HG03095 (cell line): ENCODE measurements at regions not wholly inside any gene's neighbourhood (a gene's known extent, or its start where the extent isn't known, plus 50 kb on each side); places are given as distances from the start of the nearest gene placed in this dataset.
A peak's percentile ranks its signal among the peaks of the same experiment; 100 is the strongest.
"Not testable (repeated sequence)": the region's sequence is repeated elsewhere in the genome, so short reads cannot be mapped to it uniquely, and the experiment has no call there.

Experiments used
- ATAC-seq: cut with Tn5 transposase; IDR thresholded peaks from one replicate; pipeline ENCODE4 v1.9.1; 2021; ENCODE audit warnings: moderate library complexity; ENCODE audit not compliant: unreplicated experiment

GRCh38 chr17:70984873-70985272 is 815.5 kb downstream of the KCNJ2 start:
- no peak for ATAC-seq

GRCh38 chr17:70987867-70988340 is 818.6 kb downstream of the KCNJ2 start:
- peak; percentile 50 for ATAC-seq

DNA sequence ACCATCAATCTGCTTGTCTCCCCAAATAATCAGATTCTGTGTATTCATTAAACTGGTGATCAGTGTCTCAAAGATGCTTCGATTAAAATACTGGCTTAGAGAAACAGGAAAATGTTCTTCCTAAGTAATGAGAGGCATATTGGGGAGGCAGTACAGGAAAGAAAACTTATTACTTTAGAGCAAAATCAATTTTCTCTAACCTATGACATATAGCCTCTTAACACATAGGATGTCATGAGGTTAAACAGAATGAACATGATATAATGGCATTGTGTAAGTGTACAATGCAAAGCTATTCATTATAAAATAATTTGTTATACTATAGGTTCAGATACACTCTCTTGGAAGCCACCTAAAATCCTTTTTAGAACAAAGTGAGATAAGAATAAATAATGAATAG is 819.3 kb downstream of the KCNJ2 start:
- no peak for ATAC-seq

DNA sequence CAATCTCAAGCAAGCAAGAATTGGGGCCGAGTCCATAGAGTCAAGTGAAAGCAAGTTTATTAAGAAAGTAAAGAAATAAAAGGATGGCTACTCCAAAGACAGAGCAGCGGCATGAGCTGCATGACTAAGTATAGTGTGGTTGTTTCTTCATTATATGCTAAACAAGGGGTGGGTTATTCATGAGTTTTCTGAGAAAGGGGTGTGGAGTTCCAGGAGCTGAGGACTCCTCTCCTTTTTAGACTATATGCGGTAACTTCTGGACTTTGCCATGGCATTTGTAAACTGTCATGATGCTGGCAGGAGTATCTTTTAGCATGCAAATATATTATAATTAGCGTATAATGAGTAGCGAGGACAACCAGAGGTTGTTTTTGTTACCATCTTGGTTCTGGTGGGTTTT is 819.9 kb downstream of the KCNJ2 start:
- ATAC-seq = no peak

DNA sequence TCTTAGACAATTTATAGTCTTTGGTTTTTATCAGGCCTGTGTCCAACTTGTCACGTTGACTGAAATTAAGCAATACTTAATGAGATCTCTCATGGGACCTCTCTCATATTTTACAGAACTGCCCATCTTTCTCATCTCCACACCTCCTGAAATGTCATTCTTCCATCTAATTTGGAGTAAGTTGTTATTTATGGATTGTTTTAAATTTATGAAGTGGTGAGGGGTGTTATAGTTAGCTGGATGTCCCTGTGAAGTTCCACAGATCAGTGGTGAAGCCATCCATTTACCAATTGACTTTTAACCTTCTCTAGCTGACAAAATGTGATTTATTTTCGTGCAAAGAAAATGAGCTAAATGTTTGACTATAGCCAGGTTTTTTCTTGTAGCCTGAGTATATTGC is 824.9 kb downstream of the KCNJ2 start:
- no peak for ATAC-seq

DNA sequence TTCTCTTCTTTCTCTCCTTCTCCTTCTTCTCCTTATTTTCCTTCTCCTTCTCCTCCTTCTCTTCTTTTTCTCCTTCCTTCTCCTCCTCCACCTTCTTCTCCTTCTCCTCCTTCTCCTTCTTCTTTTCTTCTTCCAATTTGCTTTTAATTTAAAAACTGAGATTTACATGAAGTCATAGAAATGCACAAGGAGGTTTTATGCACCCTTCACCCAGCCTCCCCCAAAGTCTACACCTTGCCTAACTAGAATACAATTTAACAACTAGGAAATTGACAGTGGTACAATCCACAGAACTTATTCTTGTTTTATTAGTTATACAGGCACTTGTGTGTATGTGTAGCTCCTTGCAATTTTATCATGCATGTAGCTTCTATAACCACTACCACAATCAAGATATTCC is 826.7 kb downstream of the KCNJ2 start:
- no peak for ATAC-seq

GRCh38 chr17:71003736-71004135 is 834.4 kb downstream of the KCNJ2 start:
- ATAC-seq = no peak

- ATAC-seq = no peak
Measured at GRCh38 chr17:71004413-71004812, 835.1 kb downstream of the KCNJ2 start.

GRCh38 chr17:71011391-71011790 is 842.1 kb downstream of the KCNJ2 start:
- no peak for ATAC-seq

- ATAC-seq = no peak
Measured at GRCh38 chr17:71019699-71020098, 850.4 kb downstream of the KCNJ2 start.

DNA sequence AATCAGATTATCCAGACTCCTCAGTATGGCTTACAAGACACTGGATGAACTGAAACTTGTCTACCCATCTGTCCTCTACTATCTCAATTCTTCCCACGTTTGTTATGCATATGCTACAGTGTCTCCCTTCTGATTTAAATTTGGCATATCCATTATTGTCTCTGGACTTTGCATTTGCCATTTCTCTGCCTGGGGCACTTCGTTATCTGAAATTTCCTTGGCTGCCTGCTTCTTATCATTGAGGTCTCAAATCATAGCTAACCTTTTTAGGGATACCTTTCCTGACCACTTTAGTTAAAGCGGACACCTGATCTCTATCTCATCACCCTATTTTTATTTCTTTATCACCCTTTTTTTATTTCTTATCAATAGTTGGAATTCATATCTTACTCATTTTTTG is 853.4 kb downstream of the KCNJ2 start:
- no peak for ATAC-seq

GRCh38 chr17:71023249-71024030 is 854.1 kb downstream of the KCNJ2 start:
- ATAC-seq = no peak

GRCh38 chr17:71024172-71024571 is 854.8 kb downstream of the KCNJ2 start:
- no peak for ATAC-seq

DNA sequence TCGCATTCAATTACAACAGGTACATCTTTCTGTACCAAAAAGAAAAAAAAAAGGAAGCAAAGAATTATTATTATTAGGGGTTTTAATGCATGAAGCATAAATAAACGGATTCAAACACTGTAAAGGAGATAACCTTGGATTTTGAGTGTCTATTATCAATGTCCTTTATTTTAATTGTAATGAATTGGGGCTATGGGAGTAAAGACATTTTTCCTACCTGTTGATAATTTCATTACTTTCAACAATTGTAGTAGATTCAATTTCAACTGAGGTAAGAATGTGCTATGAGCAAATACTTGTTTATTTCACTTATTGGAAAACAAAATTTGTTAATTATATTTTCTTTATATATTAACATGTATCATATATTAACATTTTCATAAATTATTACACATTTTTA is 855.6 kb downstream of the KCNJ2 start:
- no peak for ATAC-seq

- no peak for ATAC-seq
Measured at GRCh38 chr17:71029246-71029645, 859.9 kb downstream of the KCNJ2 start.

DNA sequence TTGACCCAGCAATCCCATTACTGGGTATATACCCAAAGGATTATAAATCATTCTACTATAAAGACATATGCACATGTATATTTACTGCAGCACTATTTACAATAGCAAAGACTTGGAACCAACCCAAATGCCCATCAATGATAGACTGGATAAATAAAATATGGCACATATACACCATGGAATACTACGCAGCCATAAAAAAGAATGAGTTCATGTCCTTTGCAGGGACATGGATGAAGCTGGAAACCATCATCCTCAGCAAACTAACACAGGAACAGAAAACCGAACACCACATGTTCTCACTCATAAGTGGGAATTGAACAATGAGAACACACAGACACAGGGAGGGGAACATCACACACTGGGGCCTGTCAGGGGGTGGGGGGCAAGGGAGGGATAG is 862.0 kb downstream of the KCNJ2 start:
- not testable (repeated sequence) for ATAC-seq

- no peak for ATAC-seq
Measured at GRCh38 chr17:71032746-71033273, 863.5 kb downstream of the KCNJ2 start.

- no peak for ATAC-seq
Measured at GRCh38 chr17:71033336-71033735, 864.0 kb downstream of the KCNJ2 start.

DNA sequence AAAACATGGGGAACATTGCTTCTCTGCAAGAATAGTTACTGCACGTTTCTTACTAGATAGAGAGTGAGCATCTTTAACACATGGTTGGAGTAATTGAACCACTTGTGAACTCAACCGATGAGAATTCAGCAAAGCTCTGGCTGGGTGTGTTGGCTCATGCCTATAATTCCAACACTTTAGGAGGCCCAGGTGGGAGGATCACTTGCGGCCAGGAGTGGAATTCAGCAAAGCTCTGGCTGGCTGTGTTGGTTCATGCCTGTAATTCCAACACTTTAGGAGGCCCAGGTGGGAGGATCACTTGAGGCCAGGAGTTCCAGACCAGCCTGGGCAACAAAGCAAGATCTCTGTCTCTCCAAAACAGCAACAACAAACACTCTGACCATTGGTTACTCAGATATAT is 865.9 kb downstream of the KCNJ2 start:
- ATAC-seq = no peak

- no peak for ATAC-seq
Measured at GRCh38 chr17:71037386-71037785, 868.1 kb downstream of the KCNJ2 start.

GRCh38 chr17:71039391-71039790 is 870.1 kb downstream of the KCNJ2 start:
- no peak for ATAC-seq

DNA sequence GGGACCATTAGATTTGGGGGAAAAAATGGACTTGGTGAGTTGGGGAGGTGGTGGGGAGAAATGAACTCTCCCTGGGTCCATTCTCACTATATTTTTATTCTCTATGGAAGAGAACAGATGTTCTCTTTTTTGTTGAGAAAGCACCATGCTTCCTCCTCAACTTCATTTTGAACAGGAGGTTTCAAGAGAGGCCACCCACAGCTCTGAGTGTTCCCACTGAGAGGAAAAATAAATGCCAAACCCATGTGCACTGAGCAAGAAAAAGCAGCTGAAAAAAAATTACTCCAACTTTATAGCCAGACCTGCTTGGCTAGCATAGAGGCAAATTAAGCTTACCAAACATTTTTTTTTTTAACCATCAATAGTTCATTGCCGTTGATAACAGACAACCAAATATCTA is 883.6 kb downstream of the KCNJ2 start:
- ATAC-seq = no peak

DNA sequence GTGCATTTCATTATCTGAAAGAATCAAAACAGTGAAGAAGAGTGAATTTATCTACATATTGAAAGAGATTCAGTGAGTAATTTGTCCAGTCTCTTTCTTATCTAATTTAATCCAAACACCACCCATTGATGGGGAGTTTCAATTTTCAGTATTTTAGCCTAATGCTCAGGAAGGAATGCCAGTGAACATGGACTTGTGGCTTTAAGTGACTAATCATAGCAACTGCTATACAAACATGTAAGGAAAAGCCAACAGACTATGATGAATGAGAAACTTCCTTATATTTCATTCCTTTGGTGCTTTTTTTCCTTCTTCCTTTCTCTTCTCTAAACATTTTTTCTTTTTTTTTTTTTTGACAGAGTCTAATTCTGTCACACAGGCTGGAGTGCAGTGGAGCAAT is 885.8 kb downstream of the KCNJ2 start:
- no peak for ATAC-seq
